Neutrophil (primary cell): ENCODE measurements at regions not wholly inside any gene's neighbourhood (a gene's known extent, or its start where the extent isn't known, plus 50 kb on each side); places are given as distances from the start of the nearest gene placed in this dataset.
"Not testable (repeated sequence)": the region's sequence is repeated elsewhere in the genome, so short reads cannot be mapped to it uniquely, and the experiment has no call there.

Source experiments
- H3K27ac ChIP-seq: fragments of 200-600 bp; sonication (generic); 2 replicates; pipeline ENCODE4 v1.5.1; 2016; ENCODE audit warnings: mild to moderate bottlenecking, moderate library complexity
- H3K27me3 ChIP-seq: fragments of 200-600 bp; sonication (generic); 2 replicates; pipeline ENCODE4 v1.6.0; 2016; ENCODE audit warnings: mild to moderate bottlenecking
- H3K36me3 ChIP-seq: fragments of 200-600 bp; sonication (generic); 2 replicates; pipeline ENCODE4 v1.5.1; 2017
- H3K4me1 ChIP-seq, 2 experiments: fragments of 200-600 bp in 1 of 2; sonication (generic) in 1 of 2; 1 replicate in 1 of 2; 2 replicates in 1 of 2; pipeline versions ENCODE4 v1.5.1 to v1.6.1; 2013 to 2016; ENCODE audit warnings: low read depth in 1 of 2, low read length in 1 of 2, mild to moderate bottlenecking in 1 of 2, moderate library complexity in 1 of 2; ENCODE audit not compliant: control insufficient read depth in 1 of 2, insufficient read depth in 1 of 2
- H3K4me3 ChIP-seq, 2 experiments: fragments of 200-600 bp in 1 of 2; sonication (generic) in 1 of 2; 1 replicate in 1 of 2; 2 replicates in 1 of 2; pipeline ENCODE4 v1.5.1; 2013 to 2016; ENCODE audit warnings: low read depth in 1 of 2, low read length in 1 of 2, mild to moderate bottlenecking in 1 of 2, moderate library complexity in 1 of 2
- H3K9me3 ChIP-seq: fragments of 200-600 bp; sonication (generic); 2 replicates; pipeline ENCODE4 v1.5.1; 2016
- CTCF ChIP-seq: fragments of 200-600 bp; sonication (generic); IDR thresholded peaks from 2 replicates; pipeline ENCODE4 v1.5.1; 2016; ENCODE audit warnings: antibody characterized with exemption

GRCh38 chr1:148374101-148374500, 109.0 kb downstream of the PPIAL4G start:
- no peaks in the 10 kb centered on the region for H3K36me3 ChIP-seq
- no peaks in the 10 kb centered on the region for H3K9me3 ChIP-seq
- TF ChIP-seq CTCF, result no peak
- H3K27me3 ChIP-seq, result no peaks in the 10 kb centered on the region
- no peak overlapping the region for H3K4me3 ChIP-seq
- H3K4me1 ChIP-seq, result peaks cover 27 to 28% of the 10 kb centered on the region in 2 experiments
- H3K27ac ChIP-seq, result no peak overlapping the region

GRCh38 chr1:148373192-148373925, 109.7 kb downstream of the PPIAL4G start:
- no peaks in the 10 kb centered on the region for H3K36me3 ChIP-seq
- no peak overlapping the region for H3K27ac ChIP-seq
- no peak overlapping the region for H3K4me3 ChIP-seq
- H3K9me3 ChIP-seq, result no peaks in the 10 kb centered on the region
- no peak for TF ChIP-seq CTCF
- H3K27me3 ChIP-seq, result no peaks in the 10 kb centered on the region
- peaks cover 25 to 27% of the 10 kb centered on the region in 2 experiments for H3K4me1 ChIP-seq

GRCh38 chr1:148372731-148373130, 110.4 kb downstream of the PPIAL4G start:
- TF ChIP-seq CTCF, result no peak
- peak overlapping the region; percentile 51 for H3K27ac ChIP-seq
- peaks cover 25 to 27% of the 10 kb centered on the region in 2 experiments for H3K4me1 ChIP-seq
- no peaks in the 10 kb centered on the region for H3K36me3 ChIP-seq
- no peak overlapping the region for H3K4me3 ChIP-seq
- H3K9me3 ChIP-seq, result no peaks in the 10 kb centered on the region
- no peaks in the 10 kb centered on the region for H3K27me3 ChIP-seq

GRCh38 chr1:148372051-148372726, 110.9 kb downstream of the PPIAL4G start:
- H3K36me3 ChIP-seq, H3K9me3 ChIP-seq, H3K4me3 ChIP-seq, H3K27me3 ChIP-seq: not testable (repeated sequence)
- H3K4me1 ChIP-seq, result peaks cover 25 to 27% of the 10 kb centered on the region in 2 experiments
- H3K27ac ChIP-seq, result peak overlapping the region; percentile 51

- Histone ChIP-seq H3K27ac (peak overlapping the region; percentile 51), H3K4me1 (peaks cover 25 to 27% of the 10 kb centered on the region in 2 experiments)
- H3K9me3 ChIP-seq, H3K27me3 ChIP-seq, H3K36me3 ChIP-seq, H3K4me3 ChIP-seq: not testable (repeated sequence)
- TF ChIP-seq CTCF, result peak; percentile 67
Observed at GRCh38 chr1:148371551-148371994, 111.5 kb downstream of the PPIAL4G start.

- H3K27me3 ChIP-seq, H3K36me3 ChIP-seq, H3K4me3 ChIP-seq, H3K9me3 ChIP-seq: not testable (repeated sequence)
- Histone ChIP-seq H3K27ac (peak overlapping the region; percentile 51), H3K4me1 (peaks cover 25 to 27% of the 10 kb centered on the region in 2 experiments)
Observed at GRCh38 chr1:148370661-148371060, 112.4 kb downstream of the PPIAL4G start.
